SK-N-SH (cell line): ENCODE measurements at regions not wholly inside any gene's neighbourhood (a gene's known extent, or its start where the extent isn't known, plus 50 kb on each side); places are given as distances from the start of the nearest gene placed in this dataset.

Experiments
- CTCF ChIA-PET: fragments of 300-600, 350-600 bp; formaldehyde crosslinking; extraction: SDS; loops from one replicate; lab custom pipeline; 2021; lab: Yijun Ruan, JAX
- POLR2A ChIA-PET: fragments of 350-600 bp; sonication (Branson Sonifier 250); formaldehyde crosslinking; extraction: SDS; loops from one replicate; lab custom pipeline; 2020; ENCODE audit warnings: antibody characterized with exemption, inconsistent platforms; lab: Yijun Ruan, JAX
- DNase-seq: peaks from one replicate; pipeline ENCODE4 v3.0.0; 2012
- H2AFZ ChIP-seq: fragments of 200-600 bp; sonication (generic); 2 replicates; pipeline ENCODE4 v1.8.1; 2016; ENCODE audit warnings: antibody characterized with exemption, mild to moderate bottlenecking, low read depth
- H3F3A ChIP-seq: fragments of 200-600 bp; sonication (generic); replicated peaks from 2 replicates; pipeline ENCODE3; 2016; ENCODE audit warnings: antibody characterized with exemption, mild to moderate bottlenecking; ENCODE audit not compliant: insufficient read depth
- H3K27ac ChIP-seq, 2 experiments: fragments of 200-500 bp in 1 of 2; fragments of 200-600 bp in 1 of 2; sonication (Bioruptor generic) in 1 of 2; sonication (generic), shearing (Covaris generic) in 1 of 2; 2 replicates each; pipeline versions ENCODE4 v1.5.1 to v1.6.1; 2014 to 2016; ENCODE audit warnings: low read depth in 2 of 2, inconsistent platforms in 1 of 2, low read length in 1 of 2, mild to moderate bottlenecking in 1 of 2, mixed read lengths in 1 of 2
- H3K27me3 ChIP-seq: fragments of 200-600 bp; sonication (generic), shearing (Covaris generic); 2 replicates; pipeline ENCODE4 v1.6.1; 2016; ENCODE audit warnings: mixed run types; ENCODE audit not compliant: insufficient read depth
- H3K36me3 ChIP-seq, 2 experiments: fragments of 200-500 bp in 1 of 2; fragments of 200-600 bp in 1 of 2; sonication (Bioruptor generic) in 1 of 2; sonication (generic) in 1 of 2; replicated peaks in 1 of 2; 2 replicates each; pipeline versions ENCODE3 to v1.5.1; 2014 to 2016; ENCODE audit warnings: low read length in 1 of 2, mild to moderate bottlenecking in 1 of 2; ENCODE audit not compliant: insufficient read depth in 2 of 2, control insufficient read depth in 1 of 2
- H3K4me1 ChIP-seq, 2 experiments: fragments of 200-500 bp in 1 of 2; fragments of 200-600 bp in 1 of 2; sonication (Bioruptor generic) in 1 of 2; sonication (generic), shearing (Covaris generic) in 1 of 2; 2 replicates each; pipeline versions ENCODE4 v1.5.1 to v1.6.1; 2014 to 2016; ENCODE audit warnings: low read depth in 1 of 2, low read length in 1 of 2, mixed run types in 1 of 2; ENCODE audit not compliant: insufficient read depth in 2 of 2, control insufficient read depth in 1 of 2
- H3K4me2 ChIP-seq: fragments of 200-600 bp; sonication (generic), shearing (Covaris generic); 2 replicates; pipeline ENCODE4 v1.6.1; 2017; ENCODE audit warnings: mixed run types
- H3K4me3 ChIP-seq, 2 experiments: fragments of 200-500 bp in 1 of 2; fragments of 200-600 bp in 1 of 2; sonication (Bioruptor generic) in 1 of 2; sonication (generic), shearing (Covaris generic) in 1 of 2; 2 replicates each; pipeline versions ENCODE4 v1.5.1 to v1.8.1; 2014 to 2016; ENCODE audit warnings: low read depth in 2 of 2, inconsistent platforms in 1 of 2, low read length in 1 of 2, mild to moderate bottlenecking in 1 of 2, mixed read lengths in 1 of 2, moderate library complexity in 1 of 2
- H3K79me2 ChIP-seq: fragments of 200-600 bp; sonication (generic); 2 replicates; pipeline ENCODE4 v1.8.1; 2017; ENCODE audit warnings: mild to moderate bottlenecking; ENCODE audit not compliant: insufficient read depth
- H3K9ac ChIP-seq: fragments of 200-600 bp; sonication (generic); 2 replicates; pipeline ENCODE4 v1.6.1; 2017; ENCODE audit warnings: mixed run types
- H3K9me2 ChIP-seq: fragments of 200-600 bp; sonication (generic); 2 replicates; pipeline ENCODE4 v1.6.1; 2017; ENCODE audit warnings: mixed run types
- H3K9me3 ChIP-seq: fragments of 200-600 bp; sonication (generic); 2 replicates; pipeline ENCODE4 v1.6.1; 2017; ENCODE audit warnings: mixed run types, mild to moderate bottlenecking, moderate library complexity
- H4K20me1 ChIP-seq: fragments of 200-600 bp; sonication (generic); 2 replicates; pipeline ENCODE4 v1.6.1; 2017; ENCODE audit warnings: mild to moderate bottlenecking, mixed run types; ENCODE audit not compliant: insufficient read depth
- CHD2 ChIP-seq: fragments of 150-350 bp; IDR thresholded peaks from 2 replicates; pipeline ENCODE4 v1.6.1; 2018; ENCODE audit warnings: low read length; ENCODE audit not compliant: partially characterized antibody
- CTCF ChIP-seq: fragments of 200-600 bp; sonication (generic); IDR thresholded peaks from 2 replicates; pipeline ENCODE4 v1.6.1; 2017; ENCODE audit warnings: antibody characterized with exemption, mild to moderate bottlenecking, moderate library complexity
- EP300 ChIP-seq, 2 experiments: IDR thresholded peaks; 2 replicates each; pipeline versions ENCODE4 v1.4.0 to v1.6.1; 2012; ENCODE audit warnings: borderline replicate concordance in 1 of 2, low read depth in 1 of 2, low read length in 1 of 2
- EZH2phosphoT487 ChIP-seq: fragments of 200-600 bp; sonication (generic); IDR thresholded peaks from 2 replicates; pipeline ENCODE4 v1.6.1; 2017; ENCODE audit warnings: low read depth, mixed run types, mild to moderate bottlenecking, antibody characterized with exemption, moderate library complexity, borderline replicate concordance
- GATA2 ChIP-seq: sonication (generic); formaldehyde crosslinking; IDR thresholded peaks from 2 replicates; pipeline ENCODE4 v1.5.0; 2020; ENCODE audit warnings: mild to moderate bottlenecking, missing genetic modification reagents
- MEF2A ChIP-seq: IDR thresholded peaks from 2 replicates; pipeline ENCODE4 v1.4.0; 2012; ENCODE audit warnings: low read depth, borderline replicate concordance
- MXI1 ChIP-seq: IDR thresholded peaks from 2 replicates; pipeline ENCODE4 v1.6.1; 2012; ENCODE audit warnings: mild to moderate bottlenecking, low read depth, low read length, improper control_type of control experiment
- NFIC ChIP-seq: IDR thresholded peaks from 2 replicates; pipeline ENCODE4 v1.4.0; 2012; ENCODE audit warnings: borderline replicate concordance
- REST ChIP-seq: IDR thresholded peaks from 2 replicates; pipeline ENCODE4 v1.6.1; 2012; ENCODE audit warnings: mild to moderate bottlenecking, low read depth, low read length, moderate library complexity
- RFX5 ChIP-seq: IDR thresholded peaks from 2 replicates; pipeline ENCODE4 v1.6.1; 2012; ENCODE audit warnings: mild to moderate bottlenecking, improper control_type of control experiment, low read length
- RXRA ChIP-seq: IDR thresholded peaks from 2 replicates; pipeline ENCODE4 v1.4.0; 2012; ENCODE audit warnings: low read depth, mild to moderate bottlenecking, borderline replicate concordance
- SIN3A ChIP-seq: IDR thresholded peaks from 2 replicates; pipeline ENCODE4 v1.6.1; 2012; ENCODE audit warnings: low read depth, mild to moderate bottlenecking, low read length, moderate library complexity, borderline replicate concordance
- SMC3 ChIP-seq: IDR thresholded peaks from 2 replicates; pipeline ENCODE4 v1.6.1; 2012; ENCODE audit warnings: low read depth, low read length, improper control_type of control experiment
- TCF12 ChIP-seq: IDR thresholded peaks from 2 replicates; pipeline ENCODE4 v1.4.0; 2012
- USF2 ChIP-seq: fragments of 150-350 bp; IDR thresholded peaks from 2 replicates; pipeline ENCODE4 v1.6.1; 2017; ENCODE audit warnings: antibody characterized with exemption, low read length, low read depth, borderline replicate concordance
- YY1 ChIP-seq: IDR thresholded peaks from 2 replicates; pipeline ENCODE4 v1.4.0; 2012; ENCODE audit warnings: low read depth, mild to moderate bottlenecking
- ZBTB33 ChIP-seq: IDR thresholded peaks from 2 replicates; pipeline ENCODE4 v1.4.0; 2012; ENCODE audit warnings: low read depth, borderline replicate concordance
- WGBS: methylation state at CpG from one replicate; pipeline ENCODE4 v1.1.6; 2017; ENCODE audit warnings: low lambda C conversion rate; 5-methylcytosine and 5-hydroxymethylcytosine counted together

- Histone ChIP-seq H3K79me2 (no peaks in the 10 kb centered on the region), H3K9me2 (no peaks in the 10 kb centered on the region), H3K9me3 (no peaks in the 10 kb centered on the region), H4K20me1 (no peaks in the 10 kb centered on the region), H3K9ac (no peak overlapping the region), H3K27ac (no peak overlapping the region), H2AFZ (no peak overlapping the region), H3K4me1 (no peaks in the 10 kb centered on the region; a peak in 1 of 4 replicates), H3F3A (no peaks in the 10 kb centered on the region), H3K27me3 (peaks cover 4% of the 10 kb centered on the region; the same call in 1 of the 2 replicates), H3K36me3 (no peaks in the 10 kb centered on the region), H3K4me3 (no peak overlapping the region), H3K4me2 (no peak overlapping the region)
- no peak for DNase-seq
- WGBS, result 33% methylated on average over 3 of the region's 3 CpGs
- ChIA-PET CTCF (interaction anchor here (0.6 kb wide), 1 partner anchor 738 kb away, joined by 3 read pairs; no protein-coding TSS in a partner anchor), POLR2A (no interaction called here)
- TF ChIP-seq MXI1 (no peak), EZH2phosphoT487 (no peak), GATA2 (no peak), YY1 (no peak), RXRA (no peak), SIN3A (no peak), MEF2A (no peak), ZBTB33 (no peak), CTCF (no peak), RFX5 (no peak), EP300 (IDR thresholded peaks at IDR 0.05; ENCODE audit: borderline replicate concordance in 1 of 2, low read depth in 1 of 2, low read length in 1 of 2) (no peak), REST (no peak), SMC3 (no peak), NFIC (no peak), USF2 (no peak), TCF12 (no peak), CHD2 (no peak)
- TF ChIP-seq, all 33 proteins: peak for 0
These were observed 55.1 kb upstream of the ADRB1 start for GRCh38 chr10:113988535-113988934.
